NCI-H1048 (cell line): ENCODE measurements at regions not wholly inside any gene's neighbourhood (a gene's known extent, or its start where the extent isn't known, plus 50 kb on each side); places are given as distances from the start of the nearest gene placed in this dataset.

Experiments used
- DNase-seq: peaks from one replicate; lab custom pipeline; 2025; lab: John Stamatoyannopoulos, UW

DNA sequence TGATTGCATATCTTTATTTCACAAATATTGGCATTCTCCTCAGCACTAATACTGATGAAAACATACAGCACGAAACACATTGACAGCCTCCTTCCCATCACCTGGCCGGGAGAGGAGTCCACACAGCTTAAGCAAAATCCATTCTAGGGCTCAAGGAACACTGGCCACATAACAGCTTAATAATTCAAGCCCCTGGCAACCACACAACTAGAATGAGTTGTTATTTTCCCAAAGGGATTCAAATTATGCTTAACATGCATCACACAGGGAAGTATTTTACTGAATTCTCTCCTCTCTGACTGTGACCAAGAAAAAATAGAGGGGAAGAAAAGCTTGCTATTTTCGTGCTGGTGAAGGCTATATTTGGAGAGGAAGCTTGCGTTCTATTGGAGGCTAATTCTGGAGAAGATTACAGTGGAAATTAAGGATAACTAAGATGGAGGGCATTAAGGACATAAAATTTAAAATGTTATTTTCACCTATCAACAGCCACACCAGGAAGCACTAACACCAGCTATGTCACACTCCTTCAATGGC lies 198.5 kb downstream of the ADGRG6 start:
- no peak for DNase-seq

DNA sequence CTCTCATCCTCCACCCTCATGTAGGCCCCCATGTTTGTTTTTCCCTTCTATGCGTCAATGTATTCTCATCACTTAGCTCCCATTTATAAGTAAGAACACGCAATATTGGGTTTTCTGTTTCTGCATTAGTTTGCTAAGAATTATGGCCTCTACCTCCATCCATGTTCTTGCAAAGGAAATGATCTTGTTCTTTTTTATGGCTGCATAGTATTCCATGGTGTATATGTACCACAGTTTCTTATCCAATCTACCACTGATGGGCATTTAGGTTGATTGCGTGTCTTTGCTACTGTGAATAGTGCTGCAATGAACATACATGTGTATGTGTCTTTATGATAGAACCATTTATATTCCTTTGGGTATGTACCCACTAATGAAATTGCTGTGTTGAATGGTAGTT lies 200.0 kb downstream of the ADGRG6 start:
- no peak for DNase-seq

DNA sequence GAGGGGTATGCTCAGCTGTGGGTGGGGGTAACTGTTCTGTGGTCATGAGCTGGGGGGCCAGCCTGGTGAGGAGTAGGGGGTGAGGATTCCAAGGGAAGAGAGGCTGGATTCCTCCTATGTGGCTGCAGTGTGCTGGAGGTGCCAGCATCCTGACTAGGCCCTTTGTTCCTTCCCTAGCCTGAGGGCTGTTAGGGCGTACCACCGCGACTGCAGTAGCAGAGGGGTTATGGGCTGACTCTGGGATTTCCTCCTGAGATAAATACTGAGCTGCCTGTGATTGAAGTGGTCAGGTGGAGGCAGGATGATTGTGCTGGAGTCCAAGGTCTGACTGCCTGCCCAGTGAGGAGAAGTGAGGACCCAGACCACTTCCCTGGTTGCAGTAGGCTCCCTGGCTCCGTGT lies 205.3 kb downstream of the ADGRG6 start:
- no peak for DNase-seq

DNA sequence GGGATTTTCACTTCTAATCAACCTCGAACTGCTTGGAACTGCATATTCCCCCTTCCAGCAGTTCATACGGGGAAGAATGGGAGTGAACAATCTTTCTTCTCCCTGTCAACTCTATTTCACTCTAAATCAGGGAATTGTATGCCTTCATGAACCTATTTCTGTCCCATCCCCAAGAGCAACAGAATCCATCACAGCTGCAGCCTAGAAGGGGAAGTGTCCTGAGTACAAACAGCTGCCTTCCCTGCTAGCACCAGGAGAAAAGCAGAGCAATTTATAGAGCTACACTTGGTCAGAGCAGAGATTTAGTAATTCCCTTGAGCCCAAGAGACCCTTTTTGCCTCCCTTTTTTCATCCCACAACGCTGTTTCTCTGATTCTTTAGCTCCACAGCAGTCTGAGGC lies 208.4 kb downstream of the ADGRG6 start:
- DNase-seq: no peak

DNA sequence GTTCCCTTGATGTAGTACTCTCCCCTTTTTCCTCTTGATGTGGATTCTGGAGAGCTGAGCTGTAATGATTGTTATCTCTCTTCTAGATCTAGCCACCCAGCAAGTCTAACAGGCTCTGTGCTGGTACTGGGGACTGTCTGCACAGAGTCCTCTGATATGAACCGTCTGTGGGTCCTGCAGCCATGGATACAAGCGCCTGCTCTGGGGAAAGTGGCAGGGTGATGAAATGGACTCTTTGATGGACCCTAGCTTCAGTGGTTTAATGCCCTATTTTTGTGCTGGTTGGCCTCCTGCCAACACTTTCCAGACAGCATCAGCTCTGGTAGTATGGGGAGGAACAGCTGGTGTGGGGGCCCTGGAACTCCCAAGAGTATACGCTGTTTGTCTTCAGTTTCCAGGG lies 216.3 kb downstream of the ADGRG6 start:
- DNase-seq: no peak

DNA sequence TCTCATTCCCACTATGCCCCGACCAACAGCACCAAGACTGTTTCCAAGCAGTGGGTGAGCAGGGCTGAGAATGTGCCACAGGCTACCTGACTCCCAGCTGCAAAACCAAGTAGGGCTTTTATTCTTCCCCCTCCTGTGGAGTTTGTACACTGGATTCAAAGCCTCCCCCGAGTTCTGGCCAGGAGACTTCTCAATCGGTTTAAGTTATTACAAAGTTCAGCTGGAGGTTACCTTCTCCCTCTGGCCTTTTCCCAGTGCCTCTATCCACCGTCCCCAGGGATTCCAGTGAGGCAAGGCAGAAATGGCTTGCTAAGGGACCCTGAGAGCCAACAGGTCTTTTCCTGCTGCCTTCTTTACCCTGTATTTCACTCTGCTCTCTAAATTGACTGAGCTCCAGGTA lies 217.0 kb downstream of the ADGRG6 start:
- DNase-seq: no peak

DNA sequence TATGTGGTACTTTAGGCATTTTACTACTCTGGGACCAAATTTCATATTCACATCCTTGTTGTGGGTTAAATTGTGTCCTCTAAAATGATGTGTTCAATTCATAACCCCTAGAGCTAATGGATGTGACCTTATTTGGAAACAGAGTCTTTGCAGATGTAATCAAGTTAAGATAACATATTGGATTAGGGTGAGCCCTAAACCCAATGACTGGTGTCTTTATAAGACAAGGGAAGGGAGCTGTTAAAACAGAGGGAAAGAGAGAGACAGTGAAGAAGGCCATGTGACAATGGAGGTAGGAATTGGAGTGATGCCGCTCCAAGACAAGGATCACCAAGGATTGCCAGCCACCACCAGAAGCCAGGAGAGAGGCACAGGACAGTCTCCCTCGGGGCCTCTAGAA lies 220.0 kb downstream of the ADGRG6 start:
- DNase-seq: no peak

DNA sequence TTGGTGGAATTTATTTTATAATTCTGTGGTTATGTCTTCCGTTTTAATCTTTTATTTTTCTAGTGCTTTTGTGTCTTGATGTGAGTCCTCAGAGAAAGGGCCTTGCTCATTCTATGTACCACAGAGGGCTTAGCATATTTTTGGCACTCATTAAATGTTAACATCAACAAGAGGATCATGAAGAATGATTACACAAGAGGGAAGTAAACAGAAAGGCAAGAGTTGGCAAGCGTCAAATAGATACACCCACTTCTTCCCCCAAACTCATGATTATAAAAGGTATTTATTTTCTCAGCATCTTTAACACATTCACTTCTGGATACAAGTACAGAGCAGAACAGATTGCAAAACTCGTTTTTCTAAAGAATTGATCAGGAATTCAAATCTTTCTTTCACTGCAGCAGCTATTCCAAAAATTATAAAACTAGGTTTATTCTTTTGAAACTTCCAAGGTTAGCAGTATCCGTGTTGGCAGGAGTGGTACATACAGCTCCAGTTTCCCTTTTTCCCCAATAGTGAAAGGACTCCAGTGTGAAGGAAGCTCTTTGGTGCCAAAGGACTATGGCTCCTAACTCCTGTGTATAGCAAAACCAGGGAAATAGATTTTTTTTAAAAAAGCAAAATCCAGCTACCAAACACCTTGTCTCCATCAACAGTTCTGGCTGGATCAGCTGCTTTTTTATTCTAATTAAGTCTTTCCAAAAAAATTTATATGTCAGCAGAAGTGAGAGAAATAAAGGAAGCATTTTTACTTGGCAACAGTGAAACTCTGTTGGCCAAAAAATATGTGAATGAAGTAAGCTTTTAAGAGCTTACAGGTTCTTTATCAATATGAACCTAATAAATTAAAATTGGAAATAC lies 221.9 kb downstream of the ADGRG6 start:
- DNase-seq: no peak

DNA sequence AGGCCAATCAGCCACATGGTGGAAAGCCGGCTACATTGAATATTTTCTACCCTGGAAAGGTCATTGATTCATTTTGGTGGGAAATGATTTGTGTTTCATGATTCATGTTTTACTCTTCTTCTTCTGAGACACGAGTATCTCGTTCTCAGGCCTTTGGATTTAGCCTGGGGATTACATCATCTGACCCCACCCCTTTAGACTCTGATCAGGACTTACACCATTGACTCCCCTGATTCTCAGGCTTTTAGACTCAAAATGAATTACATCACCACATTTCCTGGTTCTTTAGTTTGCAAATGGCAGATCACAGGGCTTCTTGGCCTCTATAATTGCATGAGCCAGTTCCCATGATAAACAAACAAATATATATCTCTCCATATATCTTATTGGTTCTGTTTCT lies 228.8 kb downstream of the ADGRG6 start:
- DNase-seq: no peak

DNA sequence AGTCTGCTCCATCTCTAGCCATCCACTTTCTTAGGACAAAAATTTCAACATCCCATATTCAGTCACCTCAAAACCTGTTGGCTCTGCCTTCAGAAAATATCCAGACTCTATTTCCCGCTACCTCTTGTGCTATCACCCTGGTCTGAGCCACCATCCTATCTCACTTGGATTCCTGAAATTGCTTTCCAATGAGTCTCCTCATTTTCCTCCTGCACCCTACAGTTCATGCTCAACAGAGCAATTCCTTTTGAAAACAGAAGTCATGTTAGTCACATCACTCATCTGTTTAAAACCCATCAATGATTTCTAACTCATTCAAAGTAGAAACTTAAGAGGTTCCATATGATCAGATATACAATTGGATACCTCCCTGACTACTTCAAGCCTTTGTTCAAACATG lies 229.9 kb downstream of the ADGRG6 start:
- DNase-seq: no peak

DNA sequence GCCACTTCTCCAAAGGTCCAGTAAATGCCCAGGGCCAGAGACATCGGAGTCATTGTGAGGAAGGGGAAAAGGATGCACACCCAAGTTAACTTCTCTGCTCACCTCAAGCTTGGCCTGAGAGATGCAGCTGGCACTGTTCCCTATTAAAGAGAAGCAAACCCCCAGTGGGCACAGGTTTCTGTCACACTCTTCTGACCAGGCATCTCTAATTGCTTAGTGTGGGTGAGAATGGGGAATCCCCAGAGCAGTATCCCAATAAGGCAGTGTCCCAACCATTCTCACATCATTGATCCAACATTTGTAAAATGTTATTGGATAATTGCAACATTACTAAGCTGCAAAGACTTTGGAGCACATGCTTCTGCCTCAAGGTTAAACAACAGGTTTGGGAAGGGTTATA lies 232.3 kb downstream of the ADGRG6 start:
- DNase-seq: no peak

DNA sequence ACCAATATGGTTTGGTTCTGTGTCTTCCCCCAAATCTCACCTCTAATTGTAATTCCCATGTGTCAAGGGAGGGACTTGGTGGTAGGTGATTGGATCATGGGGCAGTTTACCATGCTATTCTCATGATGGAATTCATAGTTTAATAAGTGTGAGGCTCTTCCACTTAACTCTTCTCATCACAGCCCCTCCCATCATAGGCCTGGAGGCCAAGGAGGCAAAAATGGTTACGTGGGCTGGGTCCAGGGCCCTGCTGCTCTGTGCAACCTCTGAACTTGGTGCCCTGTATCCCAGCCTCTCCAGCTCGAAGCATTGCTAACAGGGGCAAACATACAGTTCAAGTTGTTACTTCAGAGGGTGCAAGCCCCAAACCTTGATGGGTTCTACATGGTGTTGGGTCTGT lies 232.7 kb downstream of the ADGRG6 start:
- DNase-seq: no peak

DNA sequence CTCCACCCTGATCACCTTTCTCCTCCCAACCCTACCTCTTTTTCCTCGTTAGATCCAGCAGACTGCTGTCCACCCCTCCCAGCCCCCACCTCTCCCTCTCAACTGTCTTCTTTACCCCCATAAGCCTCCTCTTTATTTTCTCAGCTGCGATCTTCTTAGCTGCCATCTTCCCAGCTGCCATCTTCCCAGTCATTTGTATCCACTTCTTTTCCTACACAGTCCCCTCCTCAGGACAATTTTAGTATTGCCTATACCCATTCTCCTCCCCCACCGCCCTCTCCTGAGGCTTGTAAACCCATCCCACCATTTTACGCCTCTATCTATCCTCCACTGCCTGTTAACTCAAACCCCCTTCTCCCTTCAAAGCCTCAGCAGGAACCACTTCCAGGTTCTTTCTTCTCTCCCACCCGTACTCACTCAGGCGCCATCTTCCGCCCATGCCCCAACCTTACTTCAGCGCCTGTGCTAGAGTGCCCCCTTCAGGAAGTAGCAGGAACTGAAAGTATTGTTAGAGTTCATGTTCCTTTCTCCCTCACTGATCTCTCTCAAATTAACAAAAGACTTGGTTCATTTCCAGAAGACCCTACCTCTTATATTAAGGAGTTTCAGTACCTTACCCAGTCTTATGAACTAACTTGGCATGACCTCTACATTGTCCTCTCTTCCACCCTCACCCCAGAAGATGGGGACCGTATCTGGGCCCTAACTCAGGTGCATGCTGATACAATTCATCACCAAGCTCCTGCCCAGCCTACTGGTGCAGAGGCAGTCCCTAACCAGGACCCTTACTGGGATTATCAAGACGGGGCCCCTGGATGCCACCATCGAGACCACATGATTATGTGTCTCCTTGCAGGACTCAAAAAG lies 236.0 kb downstream of the ADGRG6 start:
- DNase-seq: peak; percentile 12

DNA sequence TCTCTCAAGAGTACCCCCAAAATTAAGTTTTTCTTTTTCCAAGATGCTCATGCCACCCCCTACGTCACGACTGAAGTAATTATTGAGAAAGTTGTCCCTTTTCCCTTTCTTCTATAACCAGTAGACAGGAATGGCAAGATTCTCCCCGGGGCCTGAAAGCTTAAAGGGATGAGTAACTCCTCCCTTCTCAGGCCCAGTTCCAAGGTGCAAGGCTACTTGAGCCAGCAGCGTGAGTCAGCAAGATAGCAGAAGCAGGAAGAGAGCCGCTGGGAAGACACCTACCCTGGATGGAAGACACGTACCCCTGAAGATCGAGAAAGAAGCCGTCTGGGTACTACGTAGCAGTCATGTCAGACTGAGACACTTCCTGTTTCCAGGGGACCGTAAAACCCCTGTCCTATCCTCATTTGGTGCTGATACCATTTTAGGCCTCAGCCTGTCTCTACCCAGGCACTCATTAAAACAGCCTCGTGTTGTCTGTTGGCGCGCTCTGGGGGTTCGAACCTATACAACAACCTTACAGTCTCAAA lies 241.0 kb downstream of the ADGRG6 start:
- DNase-seq: no peak

DNA sequence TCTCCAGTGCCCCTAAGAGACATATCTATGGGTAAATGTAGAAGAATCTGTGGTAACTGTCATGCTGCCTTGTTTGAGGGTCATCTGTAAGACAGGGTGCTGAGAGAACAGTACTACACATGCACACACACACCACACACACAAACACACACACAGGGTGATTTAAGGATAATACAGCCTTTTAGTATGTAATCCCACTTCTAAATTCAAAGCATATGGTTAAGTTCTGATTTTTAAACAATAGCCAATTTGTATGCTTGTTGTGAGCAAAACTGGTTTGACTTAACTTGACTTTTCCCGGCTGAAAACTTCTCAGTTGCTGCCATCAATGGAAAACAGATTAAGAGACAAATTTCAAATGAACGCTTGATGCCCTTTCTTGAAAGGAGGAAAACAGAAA lies 241.8 kb downstream of the ADGRG6 start:
- DNase-seq: no peak

DNA sequence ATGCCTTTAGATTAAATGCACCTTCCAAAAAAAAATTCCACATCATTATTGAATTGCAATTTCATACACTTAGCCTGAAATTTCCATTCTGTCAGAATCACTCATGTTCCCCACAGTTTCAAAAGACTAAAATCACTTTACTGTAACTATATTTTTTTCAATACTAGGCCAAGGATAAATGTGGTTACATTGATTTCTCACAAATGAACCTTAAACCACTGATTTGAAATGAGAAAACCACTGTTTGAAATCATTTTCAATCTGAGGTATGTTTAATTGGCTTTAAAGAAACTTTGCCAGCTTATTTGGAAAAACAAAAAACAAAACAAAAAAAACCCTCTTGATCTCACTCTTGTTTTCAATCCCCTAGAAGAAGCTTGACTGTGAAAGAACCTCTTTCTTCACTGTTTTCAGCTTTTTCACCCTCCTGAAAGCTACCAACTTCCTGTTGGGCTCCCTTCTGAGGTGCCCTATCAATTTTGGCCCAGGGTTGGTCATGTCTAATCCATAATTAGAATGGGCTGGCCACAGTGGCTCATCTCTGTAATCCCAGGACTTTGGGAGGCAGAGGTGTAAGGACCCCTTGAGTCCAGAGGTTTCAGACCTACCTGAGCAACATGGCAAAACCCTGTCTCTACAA lies 242.5 kb downstream of the ADGRG6 start:
- DNase-seq: no peak

DNA sequence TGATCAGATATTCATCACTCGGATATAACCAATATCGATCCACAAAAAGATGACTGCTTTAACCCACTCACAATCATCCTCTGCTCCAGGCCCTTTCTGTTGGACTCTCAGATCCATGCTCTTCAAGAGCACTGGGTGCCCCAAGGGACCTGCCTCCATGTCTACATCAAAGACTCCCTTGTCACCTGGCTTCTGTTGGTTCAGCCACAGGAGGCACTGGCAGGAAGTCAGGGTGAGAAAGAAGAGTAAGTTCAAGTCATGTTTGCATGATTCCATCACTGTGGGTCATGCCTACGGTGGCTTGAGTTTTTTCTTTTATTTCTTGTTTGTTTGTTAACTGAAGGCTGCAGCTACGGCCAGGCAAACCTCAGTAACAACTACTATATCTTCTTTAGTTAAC lies 243.3 kb downstream of the ADGRG6 start:
- DNase-seq: no peak

DNA sequence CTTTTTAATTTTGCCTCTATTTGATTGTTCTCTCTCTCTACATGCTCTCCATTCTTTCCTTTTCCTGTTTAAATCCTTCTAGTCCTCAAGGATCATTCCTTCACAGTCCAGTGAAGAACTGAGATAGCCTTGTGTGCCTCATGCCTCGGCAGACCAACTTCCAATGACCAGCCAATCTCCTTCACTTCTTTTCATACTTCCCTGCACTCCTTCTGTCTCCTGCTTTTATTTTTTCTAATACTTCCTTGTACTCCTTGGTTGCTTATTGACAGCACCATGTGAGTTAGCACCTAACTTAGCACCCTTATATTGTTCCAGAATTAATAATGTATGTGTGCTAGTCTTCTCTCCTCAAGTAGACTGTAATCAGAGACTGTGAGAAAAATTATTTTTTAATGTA lies 246.8 kb downstream of the ADGRG6 start:
- DNase-seq: no peak

DNA sequence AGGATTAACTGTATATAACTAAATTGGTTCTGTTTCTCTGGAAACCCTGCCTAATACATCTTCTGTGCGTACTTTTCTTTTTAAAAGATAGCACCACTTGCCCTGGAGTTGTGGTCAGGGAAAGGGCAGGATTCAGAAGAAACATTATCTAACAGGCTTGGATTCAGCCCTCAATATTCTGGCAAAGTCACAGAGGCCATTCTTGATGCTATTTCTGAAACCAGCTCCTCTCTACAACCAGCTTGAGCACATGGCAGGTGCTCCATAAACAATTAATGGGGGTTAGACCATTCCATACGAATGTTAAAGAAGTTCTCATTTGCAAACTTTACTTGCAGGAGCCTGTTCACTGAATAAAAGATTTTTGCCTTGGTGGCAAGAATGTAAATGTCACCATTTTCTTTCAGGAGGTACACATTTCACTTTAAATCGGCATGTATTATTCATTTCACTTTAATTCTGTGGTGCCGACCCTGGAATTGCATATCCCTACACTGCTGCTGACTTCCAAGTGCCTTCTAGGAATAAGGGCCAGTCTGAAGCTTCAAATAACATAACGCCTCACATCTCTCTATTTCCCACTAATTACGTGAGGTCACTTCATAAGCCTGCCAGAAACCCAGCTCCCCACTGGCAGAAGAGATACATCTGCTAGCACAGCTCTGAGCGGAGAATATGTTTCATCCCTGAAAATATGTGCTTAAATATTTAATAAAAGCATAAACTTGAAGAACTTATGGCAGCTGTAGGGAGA lies 248.7 kb downstream of the ADGRG6 start:
- no peak for DNase-seq

DNA sequence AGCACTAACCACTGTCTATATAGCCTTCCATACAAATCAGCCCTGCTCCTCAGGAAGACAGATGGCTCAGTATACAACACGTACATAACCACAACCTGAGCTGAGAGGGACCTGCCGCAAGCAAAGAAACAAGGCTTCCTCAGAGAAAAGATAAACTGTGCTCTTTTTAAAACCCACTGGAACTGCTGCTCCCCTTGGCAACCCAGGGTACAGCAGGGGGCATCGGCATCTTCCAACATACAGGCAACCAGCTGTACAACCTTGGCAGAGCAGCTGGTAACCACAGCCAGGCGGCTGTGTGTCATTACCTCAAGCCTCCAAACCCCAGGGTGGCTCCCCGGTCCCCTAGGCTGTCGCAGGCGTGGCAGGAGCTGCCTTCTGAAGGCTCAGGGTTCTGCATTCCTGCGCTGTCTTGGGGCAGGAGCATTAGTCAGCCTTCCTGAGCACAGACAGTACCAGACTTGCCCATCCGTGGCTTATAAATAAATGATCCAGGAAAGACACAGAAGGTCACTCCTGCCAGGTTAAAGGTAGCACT lies 249.5 kb downstream of the ADGRG6 start:
- DNase-seq: no peak

DNA sequence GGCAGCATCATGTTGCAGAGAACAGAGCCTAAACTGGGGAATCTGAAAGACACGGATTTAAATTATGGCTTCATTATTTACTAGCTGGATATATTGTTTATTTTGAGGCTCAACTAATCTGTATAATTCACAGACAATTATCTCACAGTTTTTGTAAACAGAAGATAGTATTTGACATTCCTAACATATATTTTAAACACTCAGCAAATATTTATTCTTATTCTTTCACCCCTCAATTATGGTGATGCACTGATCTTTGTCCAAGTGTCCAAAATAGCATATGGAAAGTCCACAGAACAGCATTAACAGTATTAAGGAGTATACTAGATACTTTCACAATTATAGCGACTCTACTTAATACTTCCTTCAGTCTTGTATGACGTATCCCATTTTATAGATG lies 257.0 kb downstream of the ADGRG6 start:
- no peak for DNase-seq
